Mononuclear cell (primary cell): ENCODE measurements at regions not wholly inside any gene's neighbourhood (a gene's known extent, or its start where the extent isn't known, plus 50 kb on each side); places are given as distances from the start of the nearest gene placed in this dataset.
"Not testable (repeated sequence)": the region's sequence is repeated elsewhere in the genome, so short reads cannot be mapped to it uniquely, and the experiment has no call there.

Experiments
- H3K27me3 ChIP-seq: 2 replicates; pipeline ENCODE4 v1.6.0; 2011; ENCODE audit warnings: low read length, control low read depth; ENCODE audit not compliant: insufficient read depth
- H3K4me1 ChIP-seq: 2 replicates; pipeline ENCODE4 v1.5.1; 2011; ENCODE audit warnings: mild to moderate bottlenecking, low read length, control low read depth; ENCODE audit not compliant: insufficient read depth
- H3K4me3 ChIP-seq: 2 replicates; pipeline ENCODE4 v1.5.1; 2011; ENCODE audit warnings: mild to moderate bottlenecking, low read length, moderate library complexity
- H3K9me3 ChIP-seq: 2 replicates; pipeline ENCODE4 v1.5.1; 2011; ENCODE audit warnings: low read depth, mild to moderate bottlenecking, control low read depth, low read length

GRCh38 chr7:68816491-68816890 is 781.8 kb upstream of the AUTS2 start:
- no peaks in the 10 kb centered on the region for H3K27me3 ChIP-seq
- H3K4me1 ChIP-seq = no peaks in the 10 kb centered on the region
- no peaks in the 10 kb centered on the region for H3K9me3 ChIP-seq
- no peak overlapping the region for H3K4me3 ChIP-seq

- no peaks in the 10 kb centered on the region for H3K27me3 ChIP-seq
- H3K4me1 ChIP-seq = no peaks in the 10 kb centered on the region
- H3K4me3 ChIP-seq = no peak overlapping the region
- no peaks in the 10 kb centered on the region for H3K9me3 ChIP-seq
Observed at GRCh38 chr7:68820321-68820720, 778.0 kb upstream of the AUTS2 start.

GRCh38 chr7:68821846-68822245 is 776.4 kb upstream of the AUTS2 start:
- H3K4me1 ChIP-seq = no peaks in the 10 kb centered on the region
- H3K27me3 ChIP-seq = no peaks in the 10 kb centered on the region
- no peak overlapping the region for H3K4me3 ChIP-seq
- H3K9me3 ChIP-seq = no peaks in the 10 kb centered on the region

- H3K27me3 ChIP-seq = no peaks in the 10 kb centered on the region
- H3K4me1 ChIP-seq = no peaks in the 10 kb centered on the region
- H3K9me3 ChIP-seq = no peaks in the 10 kb centered on the region
- H3K4me3 ChIP-seq = no peak overlapping the region
Observed at GRCh38 chr7:68823996-68824780, 774.1 kb upstream of the AUTS2 start.

- no peaks in the 10 kb centered on the region for H3K27me3 ChIP-seq
- no peak overlapping the region for H3K4me3 ChIP-seq
- no peaks in the 10 kb centered on the region for H3K4me1 ChIP-seq
- no peaks in the 10 kb centered on the region for H3K9me3 ChIP-seq
Observed at GRCh38 chr7:68828575-68828974, 769.7 kb upstream of the AUTS2 start.

- no peaks in the 10 kb centered on the region for H3K27me3 ChIP-seq
- H3K4me1 ChIP-seq = no peaks in the 10 kb centered on the region
- no peak overlapping the region for H3K4me3 ChIP-seq
Observed at GRCh38 chr7:68833422-68833821, 764.9 kb upstream of the AUTS2 start.

GRCh38 chr7:68839014-68839413 is 759.3 kb upstream of the AUTS2 start:
- H3K27me3 ChIP-seq = no peaks in the 10 kb centered on the region
- no peak overlapping the region for H3K4me3 ChIP-seq
- H3K9me3 ChIP-seq = no peaks in the 10 kb centered on the region
- no peaks in the 10 kb centered on the region for H3K4me1 ChIP-seq

More at GRCh38 chr7:68833422-68833821, 764.9 kb upstream of the AUTS2 start:
- H3K9me3 ChIP-seq = no peaks in the 10 kb centered on the region

GRCh38 chr7:68840991-68841390 is 757.3 kb upstream of the AUTS2 start:
- Histone ChIP-seq H3K9me3 (no peaks in the 10 kb centered on the region), H3K4me1 (no peaks in the 10 kb centered on the region), H3K27me3 (no peaks in the 10 kb centered on the region), H3K4me3 (no peak overlapping the region)

- not testable (repeated sequence) for H3K4me1 ChIP-seq, H3K4me3 ChIP-seq, H3K9me3 ChIP-seq, H3K27me3 ChIP-seq
Observed at GRCh38 chr7:68843985-68844384, 754.3 kb upstream of the AUTS2 start.

- Histone ChIP-seq H3K4me1 (no peaks in the 10 kb centered on the region), H3K4me3 (no peak overlapping the region), H3K27me3 (no peaks in the 10 kb centered on the region), H3K9me3 (no peaks in the 10 kb centered on the region)
Observed at GRCh38 chr7:68846811-68847325, 751.4 kb upstream of the AUTS2 start.

- Histone ChIP-seq H3K9me3 (no peaks in the 10 kb centered on the region), H3K4me1 (no peaks in the 10 kb centered on the region), H3K4me3 (no peak overlapping the region), H3K27me3 (no peaks in the 10 kb centered on the region)
Observed at GRCh38 chr7:68853254-68853653, 745.0 kb upstream of the AUTS2 start.

GRCh38 chr7:68857571-68857970 is 740.7 kb upstream of the AUTS2 start:
- no peak overlapping the region for H3K4me3 ChIP-seq
- H3K4me1 ChIP-seq = no peaks in the 10 kb centered on the region
- H3K9me3 ChIP-seq = no peaks in the 10 kb centered on the region
- H3K27me3 ChIP-seq = no peaks in the 10 kb centered on the region

- Histone ChIP-seq H3K9me3 (no peaks in the 10 kb centered on the region), H3K4me1 (no peaks in the 10 kb centered on the region), H3K27me3 (no peaks in the 10 kb centered on the region), H3K4me3 (no peak overlapping the region)
Observed at GRCh38 chr7:68858497-68858896, 739.8 kb upstream of the AUTS2 start.

- no peaks in the 10 kb centered on the region for H3K27me3 ChIP-seq
- no peaks in the 10 kb centered on the region for H3K9me3 ChIP-seq
- no peak overlapping the region for H3K4me3 ChIP-seq
- no peaks in the 10 kb centered on the region for H3K4me1 ChIP-seq
Observed at GRCh38 chr7:68861171-68861570, 737.1 kb upstream of the AUTS2 start.

GRCh38 chr7:68862261-68862660 is 736.0 kb upstream of the AUTS2 start:
- Histone ChIP-seq H3K27me3 (no peaks in the 10 kb centered on the region), H3K4me1 (no peaks in the 10 kb centered on the region), H3K4me3 (no peak overlapping the region), H3K9me3 (no peaks in the 10 kb centered on the region)

GRCh38 chr7:68862736-68863135 is 735.5 kb upstream of the AUTS2 start:
- H3K4me1 ChIP-seq = no peaks in the 10 kb centered on the region
- no peaks in the 10 kb centered on the region for H3K9me3 ChIP-seq
- no peak overlapping the region for H3K4me3 ChIP-seq

More at GRCh38 chr7:68862736-68863135, 735.5 kb upstream of the AUTS2 start:
- H3K27me3 ChIP-seq = no peaks in the 10 kb centered on the region
